Suppressor macrophage treated with lipopolysaccharide for 4 hours (primary cell): ENCODE measurements at regions not wholly inside any gene's neighbourhood (a gene's known extent, or its start where the extent isn't known, plus 50 kb on each side); places are given as distances from the start of the nearest gene placed in this dataset.
"Not testable (repeated sequence)": the region's sequence is repeated elsewhere in the genome, so short reads cannot be mapped to it uniquely, and the experiment has no call there.

Experiments used
- DNase-seq: peaks from one replicate; pipeline ENCODE4 v3.0.0-alpha.2; 2020

DNA sequence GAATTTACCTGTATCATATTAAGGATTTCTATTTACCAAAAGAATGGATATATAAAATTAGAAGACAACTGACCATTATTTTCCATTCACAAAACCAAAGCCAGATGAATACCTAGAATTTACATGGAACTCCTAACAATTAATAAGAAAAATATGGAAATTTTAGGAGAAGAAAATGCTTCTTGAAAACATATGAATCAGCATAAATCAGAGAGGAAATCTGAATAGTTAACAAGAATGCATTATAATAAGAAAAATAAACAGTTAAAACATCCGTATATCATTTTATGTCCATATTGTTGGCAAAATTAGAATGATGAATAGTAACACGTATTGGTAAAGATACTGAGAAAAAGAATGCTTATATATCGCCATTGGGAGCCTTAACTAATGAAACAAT is 505.5 kb downstream of the NEBL start:
- no peak for DNase-seq

DNA sequence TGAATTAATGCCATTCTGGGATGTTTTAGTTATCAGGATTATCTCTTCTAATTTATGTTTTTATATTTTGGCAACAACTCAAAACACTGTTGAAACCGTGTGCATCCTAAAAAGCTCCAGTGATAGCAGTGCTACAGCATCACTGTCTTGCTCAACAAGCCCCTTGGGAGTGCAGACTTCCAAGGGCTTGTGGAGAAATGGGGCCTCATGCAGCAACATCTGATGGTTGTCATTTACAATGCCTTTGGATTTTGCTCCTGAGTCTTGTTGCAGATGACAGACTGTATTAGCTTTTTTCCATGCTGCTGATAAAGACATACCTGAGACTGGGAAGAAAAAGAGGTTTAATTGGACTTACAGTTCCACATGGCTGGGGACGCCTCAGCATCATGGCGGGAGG is 515.4 kb downstream of the NEBL start:
- DNase-seq: no peak

DNA sequence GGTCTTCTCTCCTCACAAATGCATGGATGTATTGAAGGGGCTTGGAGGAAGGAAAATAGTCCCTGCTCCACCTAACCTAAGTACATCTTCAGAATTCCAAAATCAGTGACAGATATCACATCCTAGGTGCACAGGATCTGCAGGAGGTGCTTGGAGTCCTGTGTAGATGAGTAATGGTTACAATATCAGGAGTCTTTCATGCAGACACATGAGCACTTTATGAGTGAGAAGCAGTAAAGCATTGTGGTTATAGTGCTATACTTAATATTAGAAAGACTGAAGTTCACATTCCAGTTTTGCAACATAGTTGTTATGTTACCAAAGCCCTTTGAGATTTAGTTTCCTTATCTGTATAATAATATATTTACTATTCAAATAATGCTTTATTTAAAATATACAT is 516.7 kb downstream of the NEBL start:
- no peak for DNase-seq

DNA sequence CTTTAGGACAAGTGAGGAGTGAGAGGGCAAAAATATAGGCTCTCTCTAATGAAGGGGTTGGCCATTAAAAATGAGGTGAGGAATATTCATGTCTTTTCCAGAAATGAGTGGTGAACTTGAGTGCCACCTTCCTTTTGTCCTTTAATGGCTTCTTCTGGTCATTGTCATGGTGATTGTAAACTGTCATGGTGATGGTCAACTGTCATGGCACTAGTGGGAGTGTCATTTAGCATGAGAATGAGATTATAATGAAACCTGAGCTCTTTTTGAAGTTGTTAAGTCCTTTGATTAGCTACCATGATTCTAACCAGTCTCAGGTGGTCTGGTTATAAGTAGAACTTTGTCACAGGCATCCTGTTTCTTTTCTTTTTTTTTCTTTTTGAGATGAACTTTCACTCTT is 524.4 kb downstream of the NEBL start:
- DNase-seq: no peak

DNA sequence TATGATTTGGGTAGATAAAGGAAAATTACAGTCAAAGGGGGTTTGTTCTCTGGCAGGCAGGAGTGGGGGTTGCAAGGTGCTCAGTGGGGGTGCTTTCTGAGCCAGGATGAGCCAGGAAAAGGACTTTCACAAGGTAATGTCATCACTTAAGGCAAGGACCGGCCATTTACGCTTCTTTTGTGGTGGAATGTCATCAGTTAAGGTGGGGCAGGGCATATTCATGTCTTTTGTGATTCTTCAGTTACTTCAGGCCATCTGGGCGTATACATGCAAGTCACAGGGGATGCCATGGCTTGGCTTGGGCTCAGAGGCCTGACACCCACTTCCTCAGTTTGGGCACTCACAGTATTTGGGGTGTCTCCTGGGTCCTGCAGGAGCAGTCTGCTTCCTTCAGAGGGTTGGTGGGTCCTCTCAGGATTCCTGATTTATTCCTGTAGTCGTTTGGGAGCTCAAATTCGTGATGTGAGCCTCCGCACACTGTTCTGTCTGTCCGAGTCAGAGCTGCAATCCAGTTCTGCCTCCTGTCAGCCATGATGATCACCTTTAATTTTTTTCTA is 526.1 kb downstream of the NEBL start:
- not testable (repeated sequence) for DNase-seq

DNA sequence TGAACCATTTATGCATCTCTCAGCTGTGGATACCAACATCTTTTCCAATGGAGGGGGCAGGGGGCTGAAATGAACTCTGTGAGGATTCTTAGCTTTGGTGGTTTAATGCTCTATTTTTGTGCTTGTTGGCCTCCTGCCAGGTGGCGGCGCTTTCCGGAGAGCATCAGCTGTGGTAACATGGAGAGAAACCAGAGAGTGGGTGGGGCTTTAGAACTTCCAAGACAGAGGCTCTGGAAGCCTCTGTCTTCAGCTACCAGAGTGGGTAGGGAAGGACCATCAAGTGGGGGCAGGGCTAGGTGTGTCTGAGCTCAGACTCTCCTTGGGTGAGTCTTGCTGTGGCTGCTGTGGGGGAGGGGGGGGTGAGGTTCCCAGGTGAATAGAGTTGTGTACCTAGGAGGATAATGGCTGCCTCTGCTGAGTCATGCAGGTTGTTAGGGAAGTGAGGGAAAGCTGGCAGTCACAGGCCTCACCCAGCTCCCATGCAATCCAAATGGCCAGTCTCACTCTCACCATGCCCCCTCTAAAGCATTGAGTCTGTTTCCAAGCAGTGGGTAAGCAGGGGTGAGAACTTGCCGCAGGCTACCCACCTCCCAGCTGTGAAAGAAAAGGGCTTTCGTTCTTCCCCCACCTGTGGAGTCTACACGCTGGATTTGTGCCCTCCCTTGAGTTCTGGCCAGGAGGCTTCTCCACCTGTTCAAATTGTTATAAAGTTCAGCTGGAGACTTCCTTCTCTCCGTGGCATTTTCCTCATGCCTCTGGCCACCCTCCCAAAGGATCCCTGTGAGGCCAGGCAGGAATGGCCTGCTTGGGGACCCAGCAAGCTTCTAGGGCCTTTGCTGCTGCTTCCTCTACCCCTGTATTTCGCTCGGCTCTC is 527.0 kb downstream of the NEBL start:
- DNase-seq: no peak

DNA sequence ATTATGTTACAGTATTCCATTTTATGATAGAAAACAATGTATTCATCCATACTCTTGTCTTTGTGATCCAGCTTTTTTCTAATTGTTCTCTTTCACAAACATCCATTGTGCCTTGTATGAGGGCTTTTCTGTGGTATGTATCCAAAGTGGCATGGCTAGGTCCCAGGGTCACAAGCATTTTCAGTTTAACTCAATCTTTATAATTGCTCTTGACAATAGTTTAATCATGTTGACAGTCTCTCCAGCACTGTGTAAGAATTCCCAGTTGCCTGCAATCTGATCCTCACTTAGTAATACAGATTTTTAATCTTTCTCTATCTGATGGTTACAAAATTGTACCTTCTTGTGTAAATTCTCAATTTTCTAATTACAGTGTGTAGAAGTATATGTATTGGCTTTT is 533.4 kb downstream of the NEBL start:
- DNase-seq: no peak

DNA sequence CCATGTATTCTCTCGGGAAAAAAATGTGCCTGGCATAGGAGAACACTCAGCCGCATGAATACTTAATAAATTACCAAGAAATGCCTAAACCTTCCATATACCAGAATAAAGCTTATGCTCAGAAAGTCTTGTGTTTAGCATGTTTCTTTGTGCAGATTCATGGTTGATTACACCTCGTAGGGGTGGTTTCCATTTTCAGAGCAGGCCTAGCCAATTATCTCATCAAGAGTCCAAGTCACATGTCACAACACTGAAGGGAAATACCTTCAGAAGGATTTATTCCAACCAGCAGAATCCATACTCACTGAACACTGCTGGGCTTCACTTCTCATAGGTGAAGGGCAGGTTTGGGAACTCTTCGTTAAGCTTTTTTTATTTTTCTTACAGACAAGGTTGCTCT is 539.7 kb downstream of the PLXDC2 start:
- no peak for DNase-seq

DNA sequence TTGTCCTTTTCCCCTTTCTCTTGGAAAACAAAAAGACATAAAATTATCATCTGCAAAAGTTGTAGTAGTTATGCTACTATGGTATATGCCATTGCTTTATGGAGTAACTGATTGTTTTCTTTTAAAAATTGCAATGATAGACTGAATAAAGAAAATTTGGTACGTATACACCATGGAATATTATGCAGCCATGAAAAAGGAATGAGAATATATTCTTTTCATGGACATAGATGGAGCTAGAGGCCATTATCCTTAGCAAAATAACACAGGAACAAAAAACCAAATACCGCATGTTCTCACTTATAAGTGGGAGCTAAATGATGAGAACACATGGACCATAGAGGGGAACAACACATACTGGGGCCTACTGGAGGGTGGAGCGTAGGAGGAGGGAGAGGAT is 538.8 kb downstream of the PLXDC2 start:
- no peak for DNase-seq

DNA sequence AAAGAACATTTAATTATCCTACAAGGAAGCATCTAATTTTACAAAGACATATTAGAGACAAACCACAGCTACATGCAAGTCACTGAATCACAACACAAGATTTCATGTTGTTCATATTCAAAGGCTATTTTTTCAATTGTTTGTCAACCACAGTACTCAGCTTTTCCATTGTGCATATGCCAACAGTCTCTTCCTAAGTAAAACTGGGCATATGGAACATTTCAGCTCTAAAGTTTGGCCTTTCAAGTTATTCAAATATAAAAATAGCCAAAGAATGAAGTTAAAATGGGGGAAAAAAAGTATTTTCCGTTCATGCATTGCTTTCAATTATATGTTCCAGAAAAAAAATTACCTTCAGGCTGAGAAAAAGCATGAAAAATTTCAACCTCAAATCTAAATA is 537.9 kb downstream of the PLXDC2 start:
- DNase-seq: no peak

DNA sequence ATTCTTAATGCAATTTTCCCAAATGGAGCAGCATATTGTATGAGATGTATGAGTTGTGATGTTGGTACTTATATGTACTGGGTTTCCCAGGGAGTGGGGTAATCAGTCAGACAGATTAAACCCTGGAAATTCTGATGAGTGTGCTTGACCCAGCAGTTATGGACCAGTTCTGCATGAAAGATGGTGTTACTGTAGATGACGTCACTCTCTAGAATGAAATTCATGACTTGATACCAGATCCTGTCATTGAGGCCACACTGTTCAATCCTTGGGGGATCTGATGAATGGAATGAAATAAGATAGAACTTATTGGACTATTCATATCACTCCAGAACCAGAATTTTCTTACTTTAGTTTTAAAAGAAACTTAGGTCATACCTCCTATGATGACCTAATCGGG is 534.3 kb downstream of the PLXDC2 start:
- DNase-seq: no peak

DNA sequence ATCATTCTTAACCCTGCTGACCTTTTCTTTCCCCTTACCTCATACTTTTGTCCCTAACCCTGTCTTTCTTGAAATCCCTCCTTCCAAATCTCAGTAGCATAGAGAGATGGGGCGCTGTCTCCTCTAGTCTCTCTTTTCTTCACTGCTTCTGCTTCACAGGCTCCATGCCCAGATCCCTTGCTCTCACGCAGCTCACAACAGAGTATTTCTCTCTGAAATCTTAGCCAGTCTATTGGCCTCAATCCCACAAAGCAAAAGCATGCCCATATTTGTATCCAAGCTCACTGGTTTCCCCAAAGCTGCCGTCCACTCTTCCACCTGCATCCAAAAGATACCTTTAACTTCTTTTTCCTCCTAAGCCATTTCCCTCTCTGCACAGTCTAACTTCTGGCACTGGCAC is 526.8 kb downstream of the PLXDC2 start:
- DNase-seq: no peak
